Mucosa of descending colon (tissue), 3 donors: ENCODE measurements at regions not wholly inside any gene's neighbourhood (a gene's known extent, or its start where the extent isn't known, plus 50 kb on each side); places are given as distances from the start of the nearest gene placed in this dataset.

ENCODE experiments used
- ATAC-seq: fragments of 200-7000 bp; cut with Tn5 transposase; one replicate; pipeline ENCODE4 v1.9.1; 2020; ENCODE audit warnings: mild to moderate bottlenecking, moderate library complexity
- DNase-seq, 3 donors: peaks; one replicate each; pipeline ENCODE4 v3.0.0-alpha.2; 2020
- H3K36me3 ChIP-seq: fragments of 200-600 bp; one replicate; pipeline ENCODE4 v1.8.0; 2021; ENCODE audit warnings: low read depth, mild to moderate bottlenecking
- H3K4me1 ChIP-seq: fragments of 200-600 bp; one replicate; pipeline ENCODE4 v1.8.0; 2021; ENCODE audit warnings: low read depth, mild to moderate bottlenecking
- H3K4me3 ChIP-seq: fragments of 200-600 bp; one replicate; pipeline ENCODE4 v1.8.0; 2021; ENCODE audit warnings: mild to moderate bottlenecking
- H3K9me3 ChIP-seq: fragments of 200-600 bp; one replicate; pipeline ENCODE4 v1.8.0; 2021; ENCODE audit warnings: mild to moderate bottlenecking
- intact Hi-C, 2 donors: fragments of 100-400 bp; cut with DNase I in 1 of 2; cut with micrococcal nuclease in 1 of 2; formaldehyde crosslinking; loops; one replicate each; pipeline versions ENCODE4 v1.11.0 to v1.11.1; 2022; cut with DNase I, micrococcal nuclease
- TF ChIP-seq, protein P1 (sequence below): fragments of 200-600 bp; IDR thresholded peaks from one replicate; pipeline ENCODE4 v1.8.0; 2022; ENCODE audit warnings: antibody characterized with exemption, mild to moderate bottlenecking
- donor health status: DM: no; HTN: no; CAD: no; lungs with moderate emphysema.
- donor health status: DM: no; HTN: no; CAD: no.
- donor health status: DM: no; HTN: yes; CAD: no.

DNA sequence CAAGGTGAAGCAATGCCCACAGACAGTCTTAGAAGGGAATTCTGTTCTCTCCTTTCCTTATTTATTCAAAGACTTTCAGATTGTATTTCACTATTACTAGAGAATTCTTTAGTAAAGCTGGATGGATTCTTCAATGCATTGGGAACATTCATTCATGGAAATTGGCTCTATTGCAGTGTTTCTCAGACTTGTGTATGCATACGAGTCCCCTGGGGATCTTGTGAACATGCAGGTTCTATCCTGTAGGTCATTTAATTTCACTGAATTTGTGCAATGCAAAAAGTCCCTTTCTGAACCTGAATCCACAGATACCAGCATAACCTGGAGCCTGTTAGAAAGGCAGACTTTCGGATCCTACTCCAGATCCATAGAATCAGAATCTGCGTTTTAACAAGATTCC lies 160.9 kb upstream of the AHI1 start:
- DNase-seq (no peak), ATAC-seq (no peak)
- no peaks in the 10 kb centered on the region for H3K4me1 ChIP-seq
- H3K4me3 ChIP-seq: no peak overlapping the region
- no peaks in the 10 kb centered on the region for H3K36me3 ChIP-seq
- intact Hi-C loops: no loop called here
- TF ChIP-seq, protein P1, sequence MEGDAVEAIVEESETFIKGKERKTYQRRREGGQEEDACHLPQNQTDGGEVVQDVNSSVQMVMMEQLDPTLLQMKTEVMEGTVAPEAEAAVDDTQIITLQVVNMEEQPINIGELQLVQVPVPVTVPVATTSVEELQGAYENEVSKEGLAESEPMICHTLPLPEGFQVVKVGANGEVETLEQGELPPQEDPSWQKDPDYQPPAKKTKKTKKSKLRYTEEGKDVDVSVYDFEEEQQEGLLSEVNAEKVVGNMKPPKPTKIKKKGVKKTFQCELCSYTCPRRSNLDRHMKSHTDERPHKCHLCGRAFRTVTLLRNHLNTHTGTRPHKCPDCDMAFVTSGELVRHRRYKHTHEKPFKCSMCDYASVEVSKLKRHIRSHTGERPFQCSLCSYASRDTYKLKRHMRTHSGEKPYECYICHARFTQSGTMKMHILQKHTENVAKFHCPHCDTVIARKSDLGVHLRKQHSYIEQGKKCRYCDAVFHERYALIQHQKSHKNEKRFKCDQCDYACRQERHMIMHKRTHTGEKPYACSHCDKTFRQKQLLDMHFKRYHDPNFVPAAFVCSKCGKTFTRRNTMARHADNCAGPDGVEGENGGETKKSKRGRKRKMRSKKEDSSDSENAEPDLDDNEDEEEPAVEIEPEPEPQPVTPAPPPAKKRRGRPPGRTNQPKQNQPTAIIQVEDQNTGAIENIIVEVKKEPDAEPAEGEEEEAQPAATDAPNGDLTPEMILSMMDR: no peak
- no peaks in the 10 kb centered on the region for H3K9me3 ChIP-seq

- TF ChIP-seq, protein P1: no peak
- no peaks in the 10 kb centered on the region for H3K9me3 ChIP-seq
- DNase-seq (no peak), ATAC-seq (no peak)
- H3K36me3 ChIP-seq: no peaks in the 10 kb centered on the region
- H3K4me1 ChIP-seq: no peaks in the 10 kb centered on the region
- no peak overlapping the region for H3K4me3 ChIP-seq
- intact Hi-C loops: no loop called here
Observed at GRCh38 chr6:135658916-135659315, 161.4 kb upstream of the AHI1 start.

- ATAC-seq (no peak), DNase-seq (no peak)
- H3K4me3 ChIP-seq: no peak overlapping the region
- H3K9me3 ChIP-seq: no peaks in the 10 kb centered on the region
- H3K36me3 ChIP-seq: no peaks in the 10 kb centered on the region
- TF ChIP-seq, protein P1: no peak
- intact Hi-C loops: no loop called here
- H3K4me1 ChIP-seq: no peaks in the 10 kb centered on the region
Observed at GRCh38 chr6:135664527-135664926, 167.0 kb upstream of the AHI1 start.

- ATAC-seq (no peak), DNase-seq (no peak)
- TF ChIP-seq, protein P1: no peak
- Histone ChIP-seq H3K4me1 (no peaks in the 10 kb centered on the region), H3K9me3 (no peaks in the 10 kb centered on the region), H3K36me3 (no peaks in the 10 kb centered on the region), H3K4me3 (no peak overlapping the region)
- intact Hi-C loops: no loop called here
Observed at GRCh38 chr6:135665935-135666334, 168.4 kb upstream of the AHI1 start.

- intact Hi-C loops: no loop called here
- TF ChIP-seq, protein P1: no peak
- Histone ChIP-seq H3K9me3 (no peaks in the 10 kb centered on the region), H3K4me1 (no peaks in the 10 kb centered on the region), H3K36me3 (no peaks in the 10 kb centered on the region), H3K4me3 (no peak overlapping the region)
- ATAC-seq (no peak), DNase-seq (no peak)
Observed at GRCh38 chr6:135667691-135668455, 170.3 kb upstream of the AHI1 start.
